Neural progenitor cell (in vitro differentiated cells): ENCODE measurements at regions not wholly inside any gene's neighbourhood (a gene's known extent, or its start where the extent isn't known, plus 50 kb on each side); places are given as distances from the start of the nearest gene placed in this dataset.

ENCODE experiments used
- DNase-seq: peaks from one replicate; pipeline ENCODE4 v3.0.0-alpha.2; 2016; ENCODE audit warnings: low spot score
- H2AFZ ChIP-seq: fragments of 200-600 bp; sonication (generic); replicated peaks from 2 replicates; pipeline ENCODE4 v1.6.1; 2016; ENCODE audit warnings: antibody characterized with exemption
- H3F3A ChIP-seq: fragments of 200-600 bp; sonication (generic); 2 replicates; pipeline ENCODE4 v1.6.1; 2016; ENCODE audit warnings: antibody characterized with exemption, low read depth
- H3K27ac ChIP-seq: fragments of 200-600 bp; sonication (generic); 2 replicates; pipeline ENCODE4 v1.5.1; 2016; ENCODE audit warnings: mild to moderate bottlenecking
- H3K27me3 ChIP-seq: fragments of 200-600 bp; sonication (generic); 2 replicates; pipeline ENCODE4 v1.6.1; 2016; ENCODE audit warnings: mild to moderate bottlenecking, moderate library complexity
- H3K36me3 ChIP-seq: fragments of 200-600 bp; sonication (generic); 2 replicates; pipeline ENCODE4 v1.5.1; 2016
- H3K4me1 ChIP-seq: fragments of 200-600 bp; sonication (generic); 2 replicates; pipeline ENCODE4 v1.6.1; 2016; ENCODE audit warnings: mixed run types
- H3K4me2 ChIP-seq: fragments of 200-600 bp; sonication (generic); 2 replicates; pipeline ENCODE4 v1.6.1; 2016
- H3K4me3 ChIP-seq: fragments of 200-600 bp; sonication (generic); 2 replicates; pipeline ENCODE4 v1.5.1; 2016
- H3K79me2 ChIP-seq: fragments of 200-600 bp; sonication (generic); 2 replicates; pipeline ENCODE4 v1.6.1; 2016; ENCODE audit warnings: low read depth
- H3K9ac ChIP-seq: fragments of 200-600 bp; sonication (generic); 2 replicates; pipeline ENCODE4 v1.6.1; 2016
- H3K9me3 ChIP-seq: fragments of 200-600 bp; sonication (generic); 2 replicates; pipeline ENCODE4 v1.5.1; 2016; ENCODE audit warnings: low read depth
- H4K20me1 ChIP-seq: fragments of 200-600 bp; sonication (generic); 2 replicates; pipeline ENCODE4 v1.6.1; 2016; ENCODE audit warnings: low read depth
- H3K27ac Mint-ChIP-seq: 3 replicates; pipeline ENCODE4 v1.8.0; 2021; ENCODE audit warnings: mixed read lengths
- H3K27me3 Mint-ChIP-seq: 2 replicates; pipeline ENCODE4 v1.8.0; 2022; ENCODE audit warnings: low read depth, mild to moderate bottlenecking, inconsistent platforms, moderate library complexity, mixed read lengths; ENCODE audit not compliant: insufficient read depth
- H3K36me3 Mint-ChIP-seq: 3 replicates; pipeline ENCODE4 v1.8.0; 2021; ENCODE audit warnings: mixed read lengths
- H3K4me1 Mint-ChIP-seq: 3 replicates; pipeline ENCODE4 v1.8.0; 2021; ENCODE audit warnings: mixed read lengths
- H3K4me3 Mint-ChIP-seq: 3 replicates; pipeline ENCODE4 v1.8.0; 2021; ENCODE audit warnings: mild to moderate bottlenecking, moderate library complexity, mixed read lengths
- H3K9me3 Mint-ChIP-seq: 3 replicates; pipeline ENCODE4 v1.8.0; 2020; ENCODE audit warnings: mixed read lengths
- EZH2 ChIP-seq: fragments of 200-600 bp; sonication (generic); IDR thresholded peaks from 2 replicates; pipeline ENCODE4 v1.6.1; 2017; ENCODE audit warnings: antibody characterized with exemption, mild to moderate bottlenecking, moderate library complexity
- EZH2phosphoT487 ChIP-seq: fragments of 200-600 bp; sonication (generic); IDR thresholded peaks from 2 replicates; pipeline ENCODE4 v1.6.1; 2017; ENCODE audit warnings: antibody characterized with exemption
- TF ChIP-seq, protein P1 (sequence below): fragments of 200-600 bp; sonication (generic); IDR thresholded peaks from 2 replicates; pipeline ENCODE4 v1.5.1; 2017; ENCODE audit warnings: antibody characterized with exemption, mild to moderate bottlenecking

- TF ChIP-seq EZH2phosphoT487 (no peak), EZH2 (no peak)
- TF ChIP-seq, protein P1, sequence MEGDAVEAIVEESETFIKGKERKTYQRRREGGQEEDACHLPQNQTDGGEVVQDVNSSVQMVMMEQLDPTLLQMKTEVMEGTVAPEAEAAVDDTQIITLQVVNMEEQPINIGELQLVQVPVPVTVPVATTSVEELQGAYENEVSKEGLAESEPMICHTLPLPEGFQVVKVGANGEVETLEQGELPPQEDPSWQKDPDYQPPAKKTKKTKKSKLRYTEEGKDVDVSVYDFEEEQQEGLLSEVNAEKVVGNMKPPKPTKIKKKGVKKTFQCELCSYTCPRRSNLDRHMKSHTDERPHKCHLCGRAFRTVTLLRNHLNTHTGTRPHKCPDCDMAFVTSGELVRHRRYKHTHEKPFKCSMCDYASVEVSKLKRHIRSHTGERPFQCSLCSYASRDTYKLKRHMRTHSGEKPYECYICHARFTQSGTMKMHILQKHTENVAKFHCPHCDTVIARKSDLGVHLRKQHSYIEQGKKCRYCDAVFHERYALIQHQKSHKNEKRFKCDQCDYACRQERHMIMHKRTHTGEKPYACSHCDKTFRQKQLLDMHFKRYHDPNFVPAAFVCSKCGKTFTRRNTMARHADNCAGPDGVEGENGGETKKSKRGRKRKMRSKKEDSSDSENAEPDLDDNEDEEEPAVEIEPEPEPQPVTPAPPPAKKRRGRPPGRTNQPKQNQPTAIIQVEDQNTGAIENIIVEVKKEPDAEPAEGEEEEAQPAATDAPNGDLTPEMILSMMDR, result no peak
- Mint-ChIP-seq H3K4me3 (no peak overlapping the region), H3K9me3 (no peaks in the 10 kb centered on the region), H3K36me3 (no peaks in the 10 kb centered on the region), H3K27me3 (peaks cover 2% of the 10 kb centered on the region), H3K27ac (no peak overlapping the region), H3K4me1 (no peaks in the 10 kb centered on the region)
- Histone ChIP-seq H3K9ac (no peak overlapping the region), H3F3A (no peaks in the 10 kb centered on the region), H3K4me1 (no peaks in the 10 kb centered on the region), H4K20me1 (no peaks in the 10 kb centered on the region), H3K27ac (no peak overlapping the region), H3K4me3 (no peak overlapping the region), H3K79me2 (no peaks in the 10 kb centered on the region), H3K4me2 (no peak overlapping the region), H3K36me3 (no peaks in the 10 kb centered on the region), H2AFZ (no peak overlapping the region), H3K9me3 (no peaks in the 10 kb centered on the region), H3K27me3 (no peaks in the 10 kb centered on the region)
- no peak for DNase-seq
Observed at GRCh38 chr5:87674235-87674634, 261.5 kb upstream of the CCNH start.

DNA sequence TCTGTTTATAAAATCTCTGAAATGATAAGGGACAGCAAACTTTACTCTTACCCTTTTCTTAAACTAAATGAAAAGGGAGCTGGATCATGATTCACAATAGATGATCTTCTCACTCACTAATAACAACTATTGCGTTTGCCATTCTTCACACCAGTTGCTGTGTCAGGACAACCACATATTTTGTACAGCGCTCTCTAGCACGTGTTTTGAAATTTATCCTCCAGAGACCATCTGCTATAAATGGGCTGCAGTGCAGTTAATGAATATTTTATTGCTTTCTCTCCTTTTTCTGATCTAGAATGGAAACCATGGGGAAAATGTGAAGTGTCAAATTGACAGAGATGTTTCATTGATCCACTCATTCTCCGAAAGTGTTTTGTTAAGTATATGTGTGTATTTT is 258.4 kb upstream of the CCNH start:
- Mint-ChIP-seq H3K4me3 (no peak overlapping the region), H3K27ac (no peak overlapping the region), H3K4me1 (no peaks in the 10 kb centered on the region), H3K9me3 (no peaks in the 10 kb centered on the region), H3K36me3 (no peaks in the 10 kb centered on the region), H3K27me3 (peaks cover 2% of the 10 kb centered on the region)
- no peaks in the 10 kb centered on the region for H3K4me1 ChIP-seq
- no peak overlapping the region for H3K4me2 ChIP-seq
- H3K79me2 ChIP-seq, result no peaks in the 10 kb centered on the region
- H3K27me3 ChIP-seq, result no peaks in the 10 kb centered on the region
- H4K20me1 ChIP-seq, result no peaks in the 10 kb centered on the region
- H3K9me3 ChIP-seq, result no peaks in the 10 kb centered on the region
- H3K27ac ChIP-seq, result no peak overlapping the region
- H2AFZ ChIP-seq, result no peak overlapping the region
- no peaks in the 10 kb centered on the region for H3F3A ChIP-seq
- DNase-seq, result no peak
- H3K9ac ChIP-seq, result no peak overlapping the region
- no peak overlapping the region for H3K4me3 ChIP-seq
- TF ChIP-seq, protein P1, result no peak
- TF ChIP-seq EZH2phosphoT487 (no peak), EZH2 (no peak)
- H3K36me3 ChIP-seq, result no peaks in the 10 kb centered on the region

GRCh38 chr5:87665166-87665565 is 252.4 kb upstream of the CCNH start:
- DNase-seq, result no peak
- H3F3A ChIP-seq, result no peaks in the 10 kb centered on the region
- H3K9ac ChIP-seq, result no peak overlapping the region
- H3K4me3 Mint-ChIP-seq, result no peak overlapping the region
- TF ChIP-seq, protein P1, result no peak
- TF ChIP-seq EZH2 (no peak), EZH2phosphoT487 (no peak)
- no peaks in the 10 kb centered on the region for H3K36me3 ChIP-seq
- H3K27me3 Mint-ChIP-seq, result peaks cover 2% of the 10 kb centered on the region
- H3K4me1 ChIP-seq, result no peaks in the 10 kb centered on the region
- no peak overlapping the region for H3K4me2 ChIP-seq
- H3K9me3 Mint-ChIP-seq, result no peaks in the 10 kb centered on the region
- no peak overlapping the region for H3K27ac Mint-ChIP-seq
- no peaks in the 10 kb centered on the region for H3K9me3 ChIP-seq
- no peak overlapping the region for H3K4me3 ChIP-seq
- no peak overlapping the region for H3K27ac ChIP-seq
- no peaks in the 10 kb centered on the region for H3K79me2 ChIP-seq
- H2AFZ ChIP-seq, result peak overlapping the region; percentile 69
- H3K27me3 ChIP-seq, result no peaks in the 10 kb centered on the region
- H3K36me3 Mint-ChIP-seq, result no peaks in the 10 kb centered on the region
- H4K20me1 ChIP-seq, result no peaks in the 10 kb centered on the region
- no peaks in the 10 kb centered on the region for H3K4me1 Mint-ChIP-seq
